SKM-1 (cell line): ENCODE measurements at regions not wholly inside any gene's neighbourhood (a gene's known extent, or its start where the extent isn't known, plus 50 kb on each side); places are given as distances from the start of the nearest gene placed in this dataset.
"Not testable (repeated sequence)": the region's sequence is repeated elsewhere in the genome, so short reads cannot be mapped to it uniquely, and the experiment has no call there.

Experiments
- DNase-seq: peaks from one replicate; lab custom pipeline; 2025; ENCODE audit not compliant: unreplicated experiment; lab: John Stamatoyannopoulos, UW

GRCh38 chr5:38607396-38607795 lies 51.0 kb upstream of the LIFR start:
- DNase-seq = peak; percentile 73

- DNase-seq = no peak
Measured at GRCh38 chr5:38607930-38608564, 51.6 kb upstream of the LIFR start.

GRCh38 chr5:38608874-38609273 lies 52.4 kb upstream of the LIFR start:
- DNase-seq = no peak

GRCh38 chr5:38612851-38613250 lies 56.4 kb upstream of the LIFR start:
- no peak for DNase-seq

- no peak for DNase-seq
Measured at GRCh38 chr5:38613490-38613889, 57.0 kb upstream of the LIFR start.

GRCh38 chr5:38613992-38614836 lies 57.8 kb upstream of the LIFR start:
- DNase-seq = no peak

- no peak for DNase-seq
Measured at GRCh38 chr5:38615042-38615441, 58.6 kb upstream of the LIFR start.

GRCh38 chr5:38615981-38616451 lies 59.6 kb upstream of the LIFR start:
- no peak for DNase-seq

- DNase-seq = no peak
Measured at GRCh38 chr5:38618154-38618553, 61.7 kb upstream of the LIFR start.

- no peak for DNase-seq
Measured at GRCh38 chr5:38621331-38621730, 64.9 kb upstream of the LIFR start.

- DNase-seq = no peak
Measured at GRCh38 chr5:38621840-38622437, 65.5 kb upstream of the LIFR start.

- DNase-seq = no peak
Measured at GRCh38 chr5:38622723-38623129, 66.3 kb upstream of the LIFR start.

GRCh38 chr5:38624541-38624940 lies 68.1 kb upstream of the LIFR start:
- not testable (repeated sequence) for DNase-seq

- DNase-seq = not testable (repeated sequence)
Measured at GRCh38 chr5:38631376-38631775, 74.9 kb upstream of the LIFR start.

- DNase-seq = no peak
Measured at GRCh38 chr5:38634568-38635369, 78.3 kb upstream of the LIFR start.

GRCh38 chr5:38636626-38637025 lies 80.2 kb upstream of the LIFR start:
- DNase-seq = no peak

- no peak for DNase-seq
Measured at GRCh38 chr5:38638656-38639055, 82.2 kb upstream of the LIFR start.

- DNase-seq = no peak
Measured at GRCh38 chr5:38639377-38640358, 83.2 kb upstream of the LIFR start.

- no peak for DNase-seq
Measured at GRCh38 chr5:38641003-38641402, 84.6 kb upstream of the LIFR start.
